ENCODE measurements at regions not wholly inside any gene's neighbourhood (a gene's known extent, or its start where the extent isn't known, plus 50 kb on each side); places are given as distances from the start of the nearest gene placed in this dataset.

GRCh38 chr14:101237252-101237616 lies 324.1 kb upstream of the DIO3 start:
- in situ Hi-C loops (cut with HindIII; ENCODE audit: low pct_unique_long_range_greater_than_20kb, low sequenced_read_pairs), result no loop called here

GRCh38 chr14:101239065-101239464 lies 322.2 kb upstream of the DIO3 start:
- in situ Hi-C loops (cut with HindIII; ENCODE audit: low pct_unique_long_range_greater_than_20kb, low sequenced_read_pairs), result no loop called here
- no peak for TF ChIP-seq JUND (IDR thresholded peaks at IDR 0.05; ENCODE audit: low read depth)

More at GRCh38 chr14:101237252-101237616, 324.1 kb upstream of the DIO3 start:
- no peak for TF ChIP-seq JUND (IDR thresholded peaks at IDR 0.05; ENCODE audit: low read depth)
- no peak for DNase-seq (ENCODE audit: low read depth in 1 of 2, low spot score in 1 of 2)

GRCh38 chr14:101241147-101241546 lies 320.1 kb upstream of the DIO3 start:
- no peak for TF ChIP-seq JUND (IDR thresholded peaks at IDR 0.05; ENCODE audit: low read depth)

More at GRCh38 chr14:101239065-101239464, 322.2 kb upstream of the DIO3 start:
- DNase-seq (ENCODE audit: low read depth in 1 of 2, low spot score in 1 of 2), result no peak

GRCh38 chr14:101241807-101242278 lies 319.5 kb upstream of the DIO3 start:
- TF ChIP-seq JUND (IDR thresholded peaks at IDR 0.05; ENCODE audit: low read depth), result no peak
- DNase-seq (ENCODE audit: low read depth in 1 of 2, low spot score in 1 of 2), result no peak
- in situ Hi-C loops (cut with HindIII; ENCODE audit: low pct_unique_long_range_greater_than_20kb, low sequenced_read_pairs), result no loop called here

More at GRCh38 chr14:101241147-101241546, 320.1 kb upstream of the DIO3 start:
- in situ Hi-C loops (cut with HindIII; ENCODE audit: low pct_unique_long_range_greater_than_20kb, low sequenced_read_pairs), result no loop called here
- DNase-seq (ENCODE audit: low read depth in 1 of 2, low spot score in 1 of 2), result no peak

- TF ChIP-seq JUND (IDR thresholded peaks at IDR 0.05; ENCODE audit: low read depth), result no peak
- in situ Hi-C loops (cut with HindIII; ENCODE audit: low pct_unique_long_range_greater_than_20kb, low sequenced_read_pairs), result no loop called here
- DNase-seq (ENCODE audit: low read depth in 1 of 2, low spot score in 1 of 2), result no peak
Measured at GRCh38 chr14:101242442-101243385, 318.6 kb upstream of the DIO3 start.

GRCh38 chr14:101243587-101244338 lies 317.5 kb upstream of the DIO3 start:
- in situ Hi-C loops (cut with HindIII; ENCODE audit: low pct_unique_long_range_greater_than_20kb, low sequenced_read_pairs), result no loop called here
- TF ChIP-seq JUND (IDR thresholded peaks at IDR 0.05; ENCODE audit: low read depth), result no peak
- no peak for DNase-seq (ENCODE audit: low read depth in 1 of 2, low spot score in 1 of 2)

- TF ChIP-seq JUND (IDR thresholded peaks at IDR 0.05; ENCODE audit: low read depth), result no peak
- in situ Hi-C loops (cut with HindIII; ENCODE audit: low pct_unique_long_range_greater_than_20kb, low sequenced_read_pairs), result no loop called here
Measured at GRCh38 chr14:101246894-101247841, 314.1 kb upstream of the DIO3 start.

GRCh38 chr14:101247842-101248725 lies 313.2 kb upstream of the DIO3 start:
- no peak for TF ChIP-seq JUND (IDR thresholded peaks at IDR 0.05; ENCODE audit: low read depth)
- no peak for DNase-seq (ENCODE audit: low read depth in 1 of 2, low spot score in 1 of 2)

More at GRCh38 chr14:101246894-101247841, 314.1 kb upstream of the DIO3 start:
- DNase-seq (ENCODE audit: low read depth in 1 of 2, low spot score in 1 of 2), result no peak

GRCh38 chr14:101248840-101249675 lies 312.2 kb upstream of the DIO3 start:
- in situ Hi-C loops (cut with HindIII; ENCODE audit: low pct_unique_long_range_greater_than_20kb, low sequenced_read_pairs), result no loop called here
- DNase-seq (ENCODE audit: low read depth in 1 of 2, low spot score in 1 of 2), result no peak
- no peak for TF ChIP-seq JUND (IDR thresholded peaks at IDR 0.05; ENCODE audit: low read depth)

More at GRCh38 chr14:101247842-101248725, 313.2 kb upstream of the DIO3 start:
- in situ Hi-C loops (cut with HindIII; ENCODE audit: low pct_unique_long_range_greater_than_20kb, low sequenced_read_pairs), result no loop called here

- no peak for DNase-seq (ENCODE audit: low read depth in 1 of 2, low spot score in 1 of 2)
- TF ChIP-seq JUND (IDR thresholded peaks at IDR 0.05; ENCODE audit: low read depth), result no peak
- in situ Hi-C loops (cut with HindIII; ENCODE audit: low pct_unique_long_range_greater_than_20kb, low sequenced_read_pairs), result no loop called here
Measured at GRCh38 chr14:101249676-101250036, 311.6 kb upstream of the DIO3 start.
